ENCODE measurements at regions not wholly inside any gene's neighbourhood (a gene's known extent, or its start where the extent isn't known, plus 50 kb on each side); places are given as distances from the start of the nearest gene placed in this dataset.

DNA sequence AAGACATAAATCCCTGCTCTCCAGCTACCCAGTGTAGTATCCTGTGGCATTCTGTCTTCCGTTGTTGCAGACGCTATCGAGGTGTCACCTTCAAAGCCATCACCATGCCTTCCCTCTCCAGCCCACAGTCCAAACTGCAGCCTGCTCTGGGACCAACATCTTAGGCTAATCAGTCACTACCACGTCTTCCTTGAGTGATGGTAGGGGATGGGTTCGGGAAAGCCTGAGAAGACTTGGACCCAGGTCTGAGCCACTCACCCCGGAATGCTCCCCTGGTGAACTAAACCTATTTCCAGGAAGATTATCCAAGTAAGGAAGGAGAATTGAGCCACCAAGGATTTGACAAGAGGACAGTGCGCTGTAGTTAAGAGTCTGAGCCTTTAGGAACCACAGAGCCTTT lies 52.9 kb upstream of the IRX1 start:
- DNase-seq (ENCODE audit: low read depth), result no peak
- TF ChIP-seq CTCF (IDR thresholded peaks at IDR 0.05; ENCODE audit: control insufficient read depth, extremely low read depth, insufficient read depth), result no peak
- no peak overlapping the region for H3K4me3 ChIP-seq (ENCODE audit: low read depth, low read length)

GRCh38 chr5:3542158-3542557 lies 53.5 kb upstream of the IRX1 start:
- DNase-seq (ENCODE audit: low read depth), result no peak
- no peak for TF ChIP-seq CTCF (IDR thresholded peaks at IDR 0.05; ENCODE audit: control insufficient read depth, extremely low read depth, insufficient read depth)
- H3K4me3 ChIP-seq (ENCODE audit: low read depth, low read length), result no peak overlapping the region

GRCh38 chr5:3538886-3539285 lies 56.7 kb upstream of the IRX1 start:
- no peak for DNase-seq (ENCODE audit: low read depth)
- TF ChIP-seq CTCF (IDR thresholded peaks at IDR 0.05; ENCODE audit: control insufficient read depth, extremely low read depth, insufficient read depth), result no peak
- no peak overlapping the region for H3K4me3 ChIP-seq (ENCODE audit: low read depth, low read length)

DNA sequence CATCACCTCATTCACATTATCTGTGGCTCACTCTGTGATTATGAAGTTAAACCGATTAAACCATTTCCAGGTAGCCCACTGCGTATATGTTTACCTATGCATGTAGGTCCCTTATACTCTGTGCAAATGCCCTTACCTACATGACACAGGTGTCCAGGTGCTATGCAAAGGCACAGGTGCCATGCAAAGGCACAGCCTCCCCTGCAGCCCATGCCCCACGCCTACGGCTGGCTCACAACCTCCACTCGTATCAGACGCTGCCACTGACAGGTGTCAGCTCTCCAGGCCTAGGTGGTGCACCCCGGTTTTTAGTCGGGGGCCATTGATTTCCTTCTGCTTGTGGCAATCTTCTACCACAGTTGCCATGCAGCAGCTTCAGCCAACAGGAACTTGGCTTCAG lies 57.7 kb upstream of the IRX1 start:
- no peak overlapping the region for H3K4me3 ChIP-seq (ENCODE audit: low read depth, low read length)
- no peak for DNase-seq (ENCODE audit: low read depth)
- no peak for TF ChIP-seq CTCF (IDR thresholded peaks at IDR 0.05; ENCODE audit: control insufficient read depth, extremely low read depth, insufficient read depth)

DNA sequence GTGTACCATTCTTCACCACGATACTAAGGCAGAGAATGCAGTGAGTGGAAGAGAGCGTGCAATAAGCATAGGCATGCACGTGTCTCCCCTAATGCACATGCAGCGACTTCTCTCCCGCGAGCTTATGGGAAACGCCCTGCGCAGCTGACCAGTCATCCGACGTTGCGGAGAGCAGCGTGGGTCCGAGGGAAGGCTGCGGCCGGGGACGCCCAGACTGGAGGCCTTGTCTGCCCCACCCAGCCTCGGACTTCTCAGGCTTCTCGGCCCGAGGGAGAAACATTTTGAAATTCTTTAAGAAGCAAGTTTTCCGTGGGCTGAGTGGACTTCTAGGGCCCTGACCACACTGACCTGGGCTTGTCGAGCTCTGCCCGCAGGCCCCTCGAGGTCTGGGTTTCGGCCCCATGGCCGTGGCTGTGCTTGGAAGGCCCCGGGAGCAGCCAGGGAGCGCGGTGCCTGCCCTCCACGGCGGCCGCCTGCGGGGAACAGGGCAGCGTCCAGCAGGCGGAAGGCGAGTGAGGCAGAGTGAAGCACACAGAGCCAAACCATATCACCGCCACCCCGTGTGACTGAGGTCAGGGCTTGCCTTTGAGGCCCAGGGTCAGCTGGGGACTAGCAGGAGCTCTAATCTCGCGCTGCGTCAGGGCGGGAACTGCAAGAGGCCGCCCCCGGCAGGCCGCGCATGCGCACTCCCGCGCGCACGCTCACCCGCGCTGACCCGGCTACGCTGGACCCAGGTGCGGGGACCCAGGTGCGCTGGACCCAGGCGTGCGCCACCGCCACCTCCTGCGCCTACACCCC lies 60.0 kb upstream of the IRX1 start:
- DNase-seq (ENCODE audit: low read depth), result no peak
- no peak overlapping the region for H3K4me3 ChIP-seq (ENCODE audit: low read depth, low read length)
- TF ChIP-seq CTCF (IDR thresholded peaks at IDR 0.05; ENCODE audit: control insufficient read depth, extremely low read depth, insufficient read depth), result no peak

GRCh38 chr5:3534997-3535396 lies 60.6 kb upstream of the IRX1 start:
- no peak for DNase-seq (ENCODE audit: low read depth)
- no peak overlapping the region for H3K4me3 ChIP-seq (ENCODE audit: low read depth, low read length)
- TF ChIP-seq CTCF (IDR thresholded peaks at IDR 0.05; ENCODE audit: control insufficient read depth, extremely low read depth, insufficient read depth), result no peak

Measured in LNCaP clone FGC (cell line).